SK-N-MC (cell line): ENCODE measurements at regions not wholly inside any gene's neighbourhood (a gene's known extent, or its start where the extent isn't known, plus 50 kb on each side); places are given as distances from the start of the nearest gene placed in this dataset.
"Not testable (repeated sequence)": the region's sequence is repeated elsewhere in the genome, so short reads cannot be mapped to it uniquely, and the experiment has no call there.

Experiments
- DNase-seq: peaks from one replicate; pipeline ENCODE4 v3.0.0-alpha.2; 2011; ENCODE audit warnings: low read depth, low spot score
- H3K27ac ChIP-seq: fragments of 200-600 bp; sonication (generic); 2 replicates; pipeline ENCODE4 v1.5.1; 2016; ENCODE audit warnings: mixed run types
- H3K36me3 ChIP-seq: fragments of 200-600 bp; sonication (generic); 2 replicates; pipeline ENCODE4 v1.6.1; 2017; ENCODE audit warnings: antibody characterized with exemption, low read length, mixed read lengths; ENCODE audit not compliant: insufficient read depth
- H3K4me3 ChIP-seq: fragments of 200-600 bp; sonication (generic); 2 replicates; pipeline ENCODE4 v1.5.1; 2016
- H3K9ac ChIP-seq: fragments of 200-600 bp; sonication (generic); 2 replicates; pipeline ENCODE4 v1.8.0; 2017; ENCODE audit warnings: mixed run types, mixed read lengths; ENCODE audit not compliant: insufficient read length
- H3K9me3 ChIP-seq: fragments of 200-600 bp; sonication (generic); 2 replicates; pipeline ENCODE4 v1.6.1; 2017; ENCODE audit warnings: low read depth, mild to moderate bottlenecking, antibody characterized with exemption, low read length, moderate library complexity, mixed read lengths
- EZH2 ChIP-seq: fragments of 200-600 bp; sonication (generic); IDR thresholded peaks from one replicate; pipeline ENCODE4 v1.6.1; 2017; ENCODE audit warnings: antibody characterized with exemption
- FOXP2 ChIP-seq: optimal IDR thresholded peaks from 2 replicates; pipeline ENCODE3; 2011; ENCODE audit warnings: mild to moderate bottlenecking, moderate library complexity; ENCODE audit not compliant: insufficient read depth; ENCODE audit errors: extremely low read length, control extremely low read depth
- POLR2AphosphoS5 ChIP-seq: IDR thresholded peaks from 2 replicates; pipeline ENCODE4 v1.6.1; 2012; ENCODE audit warnings: mild to moderate bottlenecking, low read depth, low read length, borderline replicate concordance

GRCh38 chr6:103344554-103345163, 1515.1 kb downstream of the HACE1 start:
- H3K9me3 ChIP-seq, result no peaks in the 10 kb centered on the region
- TF ChIP-seq EZH2 (no peak), FOXP2 (no peak), POLR2AphosphoS5 (no peak)
- H3K9ac ChIP-seq, result no peak overlapping the region
- H3K36me3 ChIP-seq, result no peaks in the 10 kb centered on the region
- H3K4me3 ChIP-seq, result no peak overlapping the region
- no peak overlapping the region for H3K27ac ChIP-seq
- no peak for DNase-seq

- H3K9me3 ChIP-seq, result no peaks in the 10 kb centered on the region
- no peak overlapping the region for H3K27ac ChIP-seq
- DNase-seq, result no peak
- TF ChIP-seq FOXP2 (no peak), POLR2AphosphoS5 (no peak), EZH2 (no peak)
- no peak overlapping the region for H3K4me3 ChIP-seq
- H3K9ac ChIP-seq, result no peak overlapping the region
- H3K36me3 ChIP-seq, result no peaks in the 10 kb centered on the region
Observed at GRCh38 chr6:103335412-103335811, 1524.3 kb downstream of the HACE1 start.

GRCh38 chr6:103326760-103327757, 1532.7 kb downstream of the HACE1 start:
- TF ChIP-seq POLR2AphosphoS5, result no peak
- TF ChIP-seq FOXP2, result no peak
- Histone ChIP-seq H3K36me3 (no peaks in the 10 kb centered on the region), H3K27ac (peak overlapping the region; percentile 22), H3K9me3 (no peaks in the 10 kb centered on the region), H3K9ac (no peak overlapping the region), H3K4me3 (no peak overlapping the region)
- no peak for DNase-seq

- Histone ChIP-seq H3K27ac (no peak overlapping the region), H3K4me3 (no peak overlapping the region), H3K36me3 (no peaks in the 10 kb centered on the region), H3K9me3 (0 out of 2 replicates have a peak, but pooled peaks cover 5% of the 10 kb centered on the region), H3K9ac (no peak overlapping the region)
- no peak for DNase-seq
- TF ChIP-seq EZH2 (no peak), FOXP2 (no peak), POLR2AphosphoS5 (no peak)
Observed at GRCh38 chr6:103313432-103313831, 1546.3 kb downstream of the HACE1 start.

- not testable (repeated sequence) for DNase-seq, H3K4me3 ChIP-seq, H3K9me3 ChIP-seq, H3K36me3 ChIP-seq, H3K27ac ChIP-seq, H3K9ac ChIP-seq
Observed at GRCh38 chr6:103294376-103294775, 1565.3 kb downstream of the HACE1 start.

- H3K4me3 ChIP-seq, result no peak overlapping the region
- no peak overlapping the region for H3K9ac ChIP-seq
- TF ChIP-seq FOXP2, result no peak
- no peak for TF ChIP-seq EZH2
- TF ChIP-seq POLR2AphosphoS5, result no peak
- peaks cover 17% of the 10 kb centered on the region; the same call in 1 of the 2 replicates for H3K9me3 ChIP-seq
- H3K27ac ChIP-seq, result no peak overlapping the region
- H3K36me3 ChIP-seq, result no peaks in the 10 kb centered on the region
- no peak for DNase-seq
Observed at GRCh38 chr6:103284835-103285234, 1574.9 kb downstream of the HACE1 start.

- no peak overlapping the region for H3K4me3 ChIP-seq
- no peak for DNase-seq
Observed at GRCh38 chr6:103280417-103280816, 1579.3 kb downstream of the HACE1 start.

GRCh38 chr6:103277936-103278335, 1581.8 kb downstream of the HACE1 start:
- Histone ChIP-seq H3K4me3 (no peak overlapping the region), H3K36me3 (no peaks in the 10 kb centered on the region), H3K27ac (no peak overlapping the region), H3K9ac (no peak overlapping the region), H3K9me3 (peaks cover 5% of the 10 kb centered on the region; the same call in 1 of the 2 replicates)
- DNase-seq, result no peak
- TF ChIP-seq POLR2AphosphoS5, result no peak
- no peak for TF ChIP-seq FOXP2
- no peak for TF ChIP-seq EZH2

More at GRCh38 chr6:103280417-103280816, 1579.3 kb downstream of the HACE1 start:
- H3K36me3 ChIP-seq, result no peaks in the 10 kb centered on the region
- H3K27ac ChIP-seq, result no peak overlapping the region
- H3K9me3 ChIP-seq, result peaks cover 7% of the 10 kb centered on the region; the same call in 1 of the 2 replicates
- no peak overlapping the region for H3K9ac ChIP-seq
- no peak for TF ChIP-seq EZH2
- TF ChIP-seq POLR2AphosphoS5, result no peak
- no peak for TF ChIP-seq FOXP2

- H3K4me3 ChIP-seq, result no peak overlapping the region
- no peaks in the 10 kb centered on the region for H3K36me3 ChIP-seq
- H3K27ac ChIP-seq, result peak overlapping the region; percentile 38; the same call in 1 of the 2 replicates
- no peaks in the 10 kb centered on the region for H3K9me3 ChIP-seq
- TF ChIP-seq FOXP2 (no peak), POLR2AphosphoS5 (no peak), EZH2 (no peak)
- peak overlapping the region; percentile 25 for H3K9ac ChIP-seq
- DNase-seq, result peak; percentile 51
Observed at GRCh38 chr6:103273048-103273447, 1586.7 kb downstream of the HACE1 start.
